B cell (primary cell): ENCODE measurements at regions not wholly inside any gene's neighbourhood (a gene's known extent, or its start where the extent isn't known, plus 50 kb on each side); places are given as distances from the start of the nearest gene placed in this dataset.

Experiments used
- CTCF ChIP-seq: fragments of 200-600 bp; IDR thresholded peaks from one replicate; pipeline ENCODE4 v1.8.0; 2022; ENCODE audit warnings: antibody characterized with exemption, mild to moderate bottlenecking
- EZH2 ChIP-seq: IDR thresholded peaks from 2 replicates; pipeline ENCODE4 v1.6.1; 2012; ENCODE audit warnings: borderline replicate concordance, low read depth, mild to moderate bottlenecking, moderate library complexity, low read length; ENCODE audit not compliant: insufficient read depth, poor library complexity, severe bottlenecking

GRCh38 chr12:115088995-115089841 lies 405.2 kb upstream of the TBX3 start:
- no peak for TF ChIP-seq CTCF
- no peak for TF ChIP-seq EZH2
